Left lung (tissue), 4 donors: ENCODE measurements at regions not wholly inside any gene's neighbourhood (a gene's known extent, or its start where the extent isn't known, plus 50 kb on each side); places are given as distances from the start of the nearest gene placed in this dataset.
"Not testable (repeated sequence)": the region's sequence is repeated elsewhere in the genome, so short reads cannot be mapped to it uniquely, and the experiment has no call there.

ENCODE experiments used
- ATAC-seq: fragments of 200-7000 bp; cut with Tn5 transposase; one replicate; pipeline ENCODE4 v1.9.1; 2020; ENCODE audit warnings: moderate library complexity
- DNase-seq, 4 donors: peaks; one replicate each; pipeline ENCODE4 v3.0.0-alpha.2; 2013 to 2020
- H3K27ac ChIP-seq, 2 donors: fragments of 200-600 bp; sonication (generic) in 1 of 2; one replicate each; pipeline versions ENCODE4 v1.5.0 to v1.8.0; 2020 to 2021
- H3K27me3 ChIP-seq, 2 donors: fragments of 200-600 bp; sonication (generic) in 1 of 2; one replicate each; pipeline versions ENCODE4 v1.5.0 to v1.8.0; 2020 to 2021
- H3K36me3 ChIP-seq, 2 donors: fragments of 200-600 bp; sonication (generic) in 1 of 2; one replicate each; pipeline versions ENCODE4 v1.5.0 to v1.8.0; 2020 to 2021
- H3K4me1 ChIP-seq, 2 donors: fragments of 200-600 bp; one replicate each; pipeline ENCODE4 v1.8.0; 2021
- H3K4me3 ChIP-seq, 2 donors: fragments of 200-600 bp; sonication (generic) in 1 of 2; one replicate each; pipeline versions ENCODE4 v1.5.0 to v1.8.0; 2020 to 2021; ENCODE audit warnings: mild to moderate bottlenecking in 1 of 2
- H3K9me3 ChIP-seq, 2 donors: fragments of 200-600 bp; sonication (generic) in 1 of 2; one replicate each; pipeline versions ENCODE4 v1.5.0 to v1.8.0; 2020 to 2021
- CTCF ChIP-seq, 2 donors: fragments of 200-600 bp; sonication (generic) in 1 of 2; IDR thresholded peaks; one replicate each; pipeline versions ENCODE4 v1.5.0 to v1.8.0; 2021; ENCODE audit warnings: antibody characterized with exemption in 2 of 2
- intact Hi-C, 2 donors: fragments of 100-400 bp; cut with DNase I; formaldehyde crosslinking; loops; one replicate each; pipeline versions ENCODE4 v1.11.2 to v1.14.2; 2022
- donor health status: DM: no; HTN: yes; CAD: no.
- donor health status: DM: no; HTN: no; CAD: no.

DNA sequence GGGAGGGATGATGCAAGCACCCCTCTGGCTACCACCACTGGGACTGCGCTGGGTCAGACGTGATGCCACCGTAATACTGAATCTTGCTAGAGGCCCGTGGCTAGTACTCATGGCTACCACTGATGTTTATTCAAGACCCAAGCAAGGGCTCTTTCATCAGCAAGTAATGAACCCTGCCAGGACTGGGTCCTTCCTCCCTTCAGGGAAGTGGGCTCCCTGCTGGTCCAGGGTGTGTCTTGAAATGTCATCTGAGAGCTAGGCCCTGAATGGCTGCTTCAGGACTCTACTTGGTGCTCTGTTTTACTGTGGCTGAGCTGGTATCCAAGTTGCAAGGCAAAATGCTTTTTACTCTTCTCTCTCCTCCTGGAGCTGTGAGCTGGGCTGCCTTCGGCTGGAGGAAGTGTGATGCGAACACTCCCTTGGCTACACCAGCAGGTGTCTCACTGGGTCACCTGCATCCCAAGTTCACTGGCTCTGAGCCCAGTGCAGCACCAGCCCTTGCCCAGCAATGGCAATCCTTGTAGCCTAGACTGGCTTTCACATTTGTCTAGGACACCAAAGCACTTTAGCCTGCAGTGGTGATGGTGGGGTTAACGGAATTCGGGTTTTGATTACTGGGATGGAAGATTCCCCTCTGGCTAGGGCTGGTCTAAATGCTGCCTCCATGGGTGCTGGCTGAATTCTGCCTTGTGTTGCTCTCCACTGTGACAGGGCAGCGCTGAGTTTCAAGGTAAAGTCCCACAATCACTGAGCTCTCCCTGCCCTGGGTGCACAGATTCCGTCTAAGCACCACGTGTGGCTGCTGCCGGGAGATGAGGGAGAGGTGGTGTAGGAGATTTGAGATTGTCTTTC, 98.6 kb downstream of the USP22 start:
- Histone ChIP-seq H3K4me1 (no peaks in the 10 kb centered on the region), H3K27ac (no peak overlapping the region), H3K36me3 (no peaks in the 10 kb centered on the region), H3K9me3 (no peaks in the 10 kb centered on the region), H3K27me3 (no peaks in the 10 kb centered on the region), H3K4me3 (no peak overlapping the region)
- intact Hi-C loops = no loop called here
- ATAC-seq (peak; percentile 99), DNase-seq (peak in 3 of 4 donors; percentile 50 to 76 (median 51))
- TF ChIP-seq CTCF (IDR thresholded peaks at IDR 0.05) = peak in 1 of 2 donors; percentile 34

GRCh38 chr17:20947708-20948107, 95.1 kb downstream of the USP22 start:
- H3K9me3 ChIP-seq, H3K36me3 ChIP-seq, intact Hi-C loops, ATAC-seq, H3K4me3 ChIP-seq, H3K27me3 ChIP-seq, DNase-seq, H3K4me1 ChIP-seq, H3K27ac ChIP-seq: not testable (repeated sequence)

DNA sequence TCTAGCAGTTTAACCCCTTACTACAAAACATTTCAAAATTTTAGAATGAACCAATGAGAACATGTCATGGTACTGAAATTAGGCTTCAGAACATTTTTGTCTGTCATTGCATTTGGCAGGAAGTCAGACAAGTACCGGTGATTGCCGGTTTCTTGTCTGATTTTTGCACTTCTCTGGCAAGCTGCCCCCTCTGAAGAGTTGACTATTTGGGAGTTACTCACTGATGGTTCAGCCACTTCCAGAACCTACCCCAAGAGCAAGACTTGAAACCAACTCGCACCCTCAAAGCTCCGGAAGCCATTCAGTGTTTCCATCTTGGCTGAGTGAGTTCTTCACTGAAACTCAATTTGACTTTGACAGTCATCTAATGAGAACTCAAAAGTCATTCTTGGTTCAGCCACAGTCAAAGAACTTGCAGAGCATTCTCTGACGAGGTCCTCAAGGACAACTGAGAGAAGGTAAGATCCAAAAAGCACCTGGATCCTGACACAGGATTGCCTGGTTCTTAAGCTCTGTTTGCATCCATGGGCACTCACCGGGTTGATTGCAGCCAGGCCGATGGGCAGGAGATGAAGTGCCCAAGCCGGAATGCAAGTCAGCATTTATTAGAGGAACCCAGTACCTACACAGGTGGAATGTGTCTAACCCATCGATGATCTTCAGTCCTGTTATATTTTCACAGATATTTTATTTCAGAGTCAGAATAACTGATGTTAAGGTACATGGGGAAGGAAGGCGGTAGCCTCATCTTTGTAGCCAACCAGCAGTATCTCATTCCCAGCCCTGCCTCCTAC, 93.6 kb downstream of the USP22 start:
- ATAC-seq = no peak
- DNase-seq = no peak
- Histone ChIP-seq H3K27ac (no peak overlapping the region), H3K4me3 (no peak overlapping the region), H3K4me1 (no peaks in the 10 kb centered on the region), H3K36me3 (no peaks in the 10 kb centered on the region), H3K27me3 (no peaks in the 10 kb centered on the region), H3K9me3 (no peaks in the 10 kb centered on the region)
- intact Hi-C loops = no loop called here
- no peak for TF ChIP-seq CTCF (IDR thresholded peaks at IDR 0.05)
